Thoracic aorta (tissue), 2 donors: ENCODE measurements at regions not wholly inside any gene's neighbourhood (a gene's known extent, or its start where the extent isn't known, plus 50 kb on each side); places are given as distances from the start of the nearest gene placed in this dataset.

Experiments
- ATAC-seq: fragments of 150-250 bp; one replicate; pipeline ENCODE4 v1.8.0; 2017; ENCODE audit warnings: low read depth; ENCODE audit not compliant: insufficient number of reproducible peaks, low FRiP score
- DNase-seq: peaks from one replicate; pipeline ENCODE4 v3.0.0-alpha.2; 2020; ENCODE audit warnings: low spot score
- H3K27ac ChIP-seq, 2 donors: fragments of 200-600 bp; sonication (generic); 1 replicate in 1 of 2; 2 replicates in 1 of 2; pipeline ENCODE4 v1.5.1; 2016; ENCODE audit warnings: mild to moderate bottlenecking in 2 of 2, moderate library complexity in 2 of 2
- H3K27me3 ChIP-seq: fragments of 200-600 bp; sonication (generic); replicated peaks from 2 replicates; pipeline ENCODE4 v1.6.0; 2016; ENCODE audit warnings: mild to moderate bottlenecking; ENCODE audit not compliant: insufficient read depth
- H3K36me3 ChIP-seq: fragments of 200-600 bp; sonication (generic); one replicate; pipeline ENCODE4 v1.5.1; 2016
- H3K4me1 ChIP-seq, 2 donors: fragments of 200-600 bp; sonication (generic); 1 replicate in 1 of 2; 2 replicates in 1 of 2; pipeline versions ENCODE4 v1.5.1 to v1.6.0; 2016; ENCODE audit warnings: low read depth in 2 of 2, mild to moderate bottlenecking in 1 of 2; ENCODE audit not compliant: control insufficient read depth in 1 of 2
- H3K4me3 ChIP-seq: fragments of 200-600 bp; sonication (generic); 2 replicates; pipeline ENCODE4 v1.5.1; 2016; ENCODE audit warnings: mild to moderate bottlenecking
- H3K9me3 ChIP-seq: fragments of 200-600 bp; sonication (generic); 2 replicates; pipeline ENCODE4 v1.5.1; 2016
- CTCF ChIP-seq: fragments of 200-600 bp; sonication (generic); IDR thresholded peaks from one replicate; pipeline ENCODE4 v1.5.1; 2019; ENCODE audit warnings: antibody characterized with exemption

- Histone ChIP-seq H3K27me3 (no peaks in the 10 kb centered on the region), H3K4me3 (no peak overlapping the region), H3K36me3 (no peaks in the 10 kb centered on the region), H3K27ac (no peak overlapping the region), H3K9me3 (no peaks in the 10 kb centered on the region), H3K4me1 (no peaks in the 10 kb centered on the region)
- DNase-seq (no peak), ATAC-seq (no peak)
- TF ChIP-seq CTCF: no peak
Observed at GRCh38 chr6:40774932-40775331, 187.8 kb upstream of the LRFN2 start.

- H3K27ac ChIP-seq: no peak overlapping the region
- H3K27me3 ChIP-seq: no peaks in the 10 kb centered on the region
Observed at GRCh38 chr6:40770794-40771193, 183.6 kb upstream of the LRFN2 start.

GRCh38 chr6:40764726-40765125 is 177.6 kb upstream of the LRFN2 start:
- Histone ChIP-seq H3K9me3 (no peaks in the 10 kb centered on the region), H3K27me3 (no peaks in the 10 kb centered on the region), H3K27ac (no peak overlapping the region), H3K36me3 (no peaks in the 10 kb centered on the region), H3K4me3 (no peak overlapping the region), H3K4me1 (peaks cover 0 to 2% of the 10 kb centered on the region in 2 donors)
- no peak for TF ChIP-seq CTCF
- DNase-seq (no peak), ATAC-seq (no peak)

More at GRCh38 chr6:40770794-40771193, 183.6 kb upstream of the LRFN2 start:
- ATAC-seq (no peak), DNase-seq (no peak)
- Histone ChIP-seq H3K36me3 (no peaks in the 10 kb centered on the region), H3K9me3 (no peaks in the 10 kb centered on the region), H3K4me3 (no peak overlapping the region), H3K4me1 (no peaks in the 10 kb centered on the region)
- no peak for TF ChIP-seq CTCF

GRCh38 chr6:40762981-40763380 is 175.8 kb upstream of the LRFN2 start:
- Histone ChIP-seq H3K27me3 (no peaks in the 10 kb centered on the region), H3K9me3 (no peaks in the 10 kb centered on the region), H3K4me1 (peaks cover 0 to 11% of the 10 kb centered on the region in 2 donors), H3K36me3 (no peaks in the 10 kb centered on the region), H3K4me3 (no peak overlapping the region), H3K27ac (no peak overlapping the region)
- TF ChIP-seq CTCF: no peak
- DNase-seq: no peak
- no peak for ATAC-seq

GRCh38 chr6:40760887-40761286 is 173.7 kb upstream of the LRFN2 start:
- H3K36me3 ChIP-seq: no peaks in the 10 kb centered on the region
- H3K4me3 ChIP-seq: no peak overlapping the region
- H3K4me1 ChIP-seq: peaks cover 0 to 11% of the 10 kb centered on the region in 2 donors
- DNase-seq: no peak
- no peak overlapping the region for H3K27ac ChIP-seq
- ATAC-seq: no peak
- H3K9me3 ChIP-seq: no peaks in the 10 kb centered on the region
- TF ChIP-seq CTCF: no peak
- H3K27me3 ChIP-seq: no peaks in the 10 kb centered on the region
